SU-DHL-6 (cell line): ENCODE measurements at regions not wholly inside any gene's neighbourhood (a gene's known extent, or its start where the extent isn't known, plus 50 kb on each side); places are given as distances from the start of the nearest gene placed in this dataset.

ENCODE experiments used
- CTCF ChIP-seq: fragments of 200-600 bp; sonication (generic); IDR thresholded peaks from one replicate; pipeline ENCODE4 v1.5.1; 2017; ENCODE audit warnings: antibody characterized with exemption, mild to moderate bottlenecking, low read length, moderate library complexity; ENCODE audit not compliant: insufficient read depth, poor library complexity, severe bottlenecking
- EZH2phosphoT487 ChIP-seq: fragments of 200-600 bp; sonication (generic), shearing (Covaris generic); conservative IDR thresholded peaks from 2 replicates; pipeline ENCODE4 v1.6.1; 2018; ENCODE audit warnings: mild to moderate bottlenecking, antibody characterized with exemption, low read length, moderate library complexity, mixed read lengths

GRCh38 chr6:95135182-95135581, 442.2 kb upstream of the MANEA start:
- TF ChIP-seq CTCF (no peak), EZH2phosphoT487 (no peak)
